SK-N-SH (cell line): ENCODE measurements at regions not wholly inside any gene's neighbourhood (a gene's known extent, or its start where the extent isn't known, plus 50 kb on each side); places are given as distances from the start of the nearest gene placed in this dataset.

ENCODE experiments used
- ELF1 ChIP-seq: IDR thresholded peaks from 2 replicates; pipeline ENCODE4 v1.4.0; 2012
- REST ChIP-seq: IDR thresholded peaks from 2 replicates; pipeline ENCODE4 v1.6.1; 2012; ENCODE audit warnings: mild to moderate bottlenecking, low read depth, low read length, moderate library complexity

DNA sequence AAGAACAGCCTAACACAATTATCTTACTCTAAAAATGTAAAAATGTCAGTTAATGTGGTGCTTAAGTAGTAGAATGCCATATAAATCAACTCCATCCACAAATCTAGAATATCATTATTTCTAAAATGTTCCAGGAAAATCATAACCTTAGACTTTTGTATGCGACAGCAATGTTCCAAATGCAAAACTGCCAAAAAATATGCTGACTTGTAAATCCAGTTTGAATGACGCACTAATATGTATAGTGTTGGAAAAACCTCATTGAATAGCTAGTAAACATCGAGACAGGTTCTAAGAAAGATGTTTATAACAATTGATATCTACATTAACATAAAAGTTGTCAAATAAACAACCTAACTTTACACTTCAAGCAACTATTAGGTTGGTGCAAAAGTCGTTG, 469.1 kb upstream of the PRICKLE1 start:
- TF ChIP-seq ELF1 (no peak), REST (no peak)
